ENCODE measurements at regions not wholly inside any gene's neighbourhood (a gene's known extent, or its start where the extent isn't known, plus 50 kb on each side); places are given as distances from the start of the nearest gene placed in this dataset.
"Not testable (repeated sequence)": the region's sequence is repeated elsewhere in the genome, so short reads cannot be mapped to it uniquely, and the experiment has no call there.

DNA sequence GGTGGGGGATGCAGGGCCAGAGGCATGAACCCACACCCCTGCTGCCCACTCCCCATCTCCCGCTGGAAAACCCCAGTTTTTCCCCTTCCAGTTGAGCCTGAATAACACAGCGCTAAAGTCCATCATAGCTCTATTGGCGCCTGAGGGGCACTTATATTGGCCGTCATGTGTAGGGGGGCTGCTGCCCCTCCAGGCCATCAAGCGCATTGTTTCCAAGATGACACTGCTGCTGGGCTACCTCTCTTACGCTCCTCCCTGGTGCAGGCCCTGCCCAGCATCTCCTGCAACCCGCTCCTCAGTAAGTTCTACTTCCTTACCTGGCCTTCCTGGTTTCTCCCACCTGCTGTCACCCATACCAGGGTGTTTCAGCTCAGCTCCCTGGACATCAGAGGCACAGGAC is 205.0 kb upstream of the RPL34 start:
- ATAC-seq = no peak
- H3K27me3 Mint-ChIP-seq = peaks cover 9% of the 10 kb centered on the region
- H3K4me3 Mint-ChIP-seq = no peak overlapping the region
- H3K9me3 Mint-ChIP-seq = peaks cover 4% of the 10 kb centered on the region
- H3K36me3 Mint-ChIP-seq = no peaks in the 10 kb centered on the region
- H3K4me1 Mint-ChIP-seq = no peaks in the 10 kb centered on the region
- no peak overlapping the region for H3K27ac Mint-ChIP-seq

DNA sequence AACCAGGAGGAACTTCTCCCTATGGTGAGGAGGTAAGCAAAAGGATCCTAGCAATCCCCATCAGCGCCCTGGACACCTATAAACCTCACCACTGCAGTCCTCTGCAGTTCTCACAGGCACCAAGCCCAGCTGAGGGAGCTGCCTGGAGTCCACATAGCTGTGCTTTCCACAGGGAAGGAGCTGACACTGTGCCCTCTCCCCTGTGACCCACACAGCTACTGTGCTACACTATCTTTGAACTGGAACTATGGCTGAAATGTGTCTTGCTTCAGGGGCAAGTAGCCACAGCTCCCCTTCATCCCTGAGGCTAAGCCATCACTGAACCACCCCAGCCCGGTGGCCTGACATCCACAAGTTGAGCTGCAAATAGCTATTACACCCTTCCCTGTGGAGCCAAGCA is 208.5 kb upstream of the RPL34 start:
- no peaks in the 10 kb centered on the region for H3K36me3 Mint-ChIP-seq
- no peak for ATAC-seq
- no peaks in the 10 kb centered on the region for H3K27me3 Mint-ChIP-seq
- no peaks in the 10 kb centered on the region for H3K4me1 Mint-ChIP-seq
- H3K9me3 Mint-ChIP-seq = peaks cover 2% of the 10 kb centered on the region
- H3K4me3 Mint-ChIP-seq = no peak overlapping the region
- H3K27ac Mint-ChIP-seq = no peak overlapping the region

DNA sequence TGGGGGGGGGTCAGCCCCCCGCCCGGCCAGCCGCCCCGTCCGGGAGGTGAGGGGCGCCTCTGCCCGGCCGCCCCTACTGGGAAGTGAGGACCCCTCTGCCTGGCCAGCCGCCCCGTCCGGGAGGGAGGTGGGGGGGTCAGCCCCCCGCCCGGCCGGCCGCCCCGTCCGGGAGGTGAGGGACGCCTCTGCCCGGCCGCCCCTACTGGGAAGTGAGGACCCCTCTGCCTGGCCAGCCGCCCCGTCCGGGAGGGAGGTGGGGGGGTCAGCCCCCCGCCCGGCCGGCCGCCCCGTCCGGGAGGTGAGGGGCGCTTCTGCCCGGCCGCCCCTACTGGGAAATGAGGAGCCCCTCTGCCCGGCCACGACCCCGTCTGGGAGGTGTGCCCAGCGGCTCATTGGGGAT is 210.7 kb upstream of the RPL34 start:
- H3K27ac Mint-ChIP-seq, H3K4me1 Mint-ChIP-seq, H3K4me3 Mint-ChIP-seq, H3K27me3 Mint-ChIP-seq, ATAC-seq, H3K9me3 Mint-ChIP-seq, H3K36me3 Mint-ChIP-seq: not testable (repeated sequence)

DNA sequence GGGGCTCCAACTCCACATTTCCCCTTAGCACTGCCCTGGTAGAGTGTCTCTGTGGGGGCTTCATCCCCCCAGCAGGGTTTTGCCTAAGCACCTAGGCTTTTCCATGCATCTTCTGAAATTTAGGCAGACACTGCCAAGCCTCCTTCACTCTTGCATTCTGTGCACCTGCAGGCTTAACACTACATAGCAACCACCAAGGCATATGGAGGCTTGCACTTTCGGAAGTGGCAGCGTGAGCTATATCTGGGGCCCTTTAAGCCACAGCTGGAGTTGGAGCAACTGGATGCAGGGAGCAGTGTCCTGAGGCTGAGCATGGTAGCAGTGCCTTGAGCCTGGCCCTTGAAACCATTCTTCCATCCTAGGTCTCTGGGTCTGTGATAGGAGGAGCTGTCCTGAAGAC is 214.8 kb upstream of the RPL34 start:
- H3K4me3 Mint-ChIP-seq = no peak overlapping the region
- H3K4me1 Mint-ChIP-seq = no peaks in the 10 kb centered on the region
- H3K27me3 Mint-ChIP-seq = no peaks in the 10 kb centered on the region
- no peak for ATAC-seq
- H3K36me3 Mint-ChIP-seq = no peaks in the 10 kb centered on the region
- H3K27ac Mint-ChIP-seq = no peak overlapping the region
- H3K9me3 Mint-ChIP-seq = peaks cover 9% of the 10 kb centered on the region

DNA sequence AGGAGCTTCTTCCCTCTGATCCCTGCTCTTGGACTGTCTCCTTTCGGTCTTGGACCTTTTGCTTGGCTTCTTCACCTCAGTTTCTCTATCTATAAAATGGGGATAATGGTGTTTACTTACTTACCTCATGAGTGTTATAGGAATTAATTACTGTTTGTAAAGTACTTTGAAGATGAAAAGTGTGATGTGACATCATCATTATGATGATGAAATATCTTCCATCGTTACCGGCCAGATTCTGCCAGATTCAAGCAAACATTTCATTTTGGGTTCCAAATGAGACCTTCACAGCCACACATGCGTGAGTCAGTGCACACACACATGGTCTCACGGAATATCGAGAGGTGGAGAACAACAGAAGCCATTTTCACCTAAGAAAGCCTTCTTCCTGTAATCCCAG is 220.1 kb upstream of the RPL34 start:
- Mint-ChIP-seq H3K27ac (no peak overlapping the region), H3K4me1 (no peaks in the 10 kb centered on the region), H3K4me3 (no peak overlapping the region), H3K9me3 (peaks cover 3% of the 10 kb centered on the region), H3K36me3 (no peaks in the 10 kb centered on the region), H3K27me3 (peaks cover under 1% of the 10 kb centered on the region)
- no peak for ATAC-seq

GRCh38 chr4:108399610-108400265 is 220.6 kb upstream of the RPL34 start:
- Mint-ChIP-seq H3K27me3 (peaks cover 6% of the 10 kb centered on the region), H3K27ac (no peak overlapping the region), H3K36me3 (no peaks in the 10 kb centered on the region), H3K4me3 (no peak overlapping the region), H3K4me1 (no peaks in the 10 kb centered on the region), H3K9me3 (peaks cover 3% of the 10 kb centered on the region)
- no peak for ATAC-seq

DNA sequence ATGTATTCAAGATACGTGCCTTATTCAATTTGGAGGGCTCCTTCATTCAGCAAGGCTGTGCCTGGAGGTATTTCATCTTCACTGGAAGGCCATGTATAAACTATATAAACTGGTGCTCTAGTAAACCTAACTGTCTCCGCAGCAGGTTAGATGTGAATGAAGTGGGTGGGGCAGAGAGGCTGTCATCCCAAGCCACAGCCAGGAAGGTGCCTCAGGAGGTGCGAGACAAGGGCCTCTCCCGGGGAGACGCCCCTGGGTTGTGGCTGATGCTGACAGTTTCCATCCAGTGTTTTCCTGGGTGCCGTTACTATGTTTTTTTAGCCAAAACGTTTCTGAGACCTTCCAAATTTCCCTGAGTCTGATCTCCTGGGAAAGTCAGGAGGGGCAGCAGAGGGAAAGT is 221.5 kb upstream of the RPL34 start:
- H3K4me3 Mint-ChIP-seq = no peak overlapping the region
- H3K4me1 Mint-ChIP-seq = no peaks in the 10 kb centered on the region
- H3K27ac Mint-ChIP-seq = no peak overlapping the region
- H3K36me3 Mint-ChIP-seq = no peaks in the 10 kb centered on the region
- H3K9me3 Mint-ChIP-seq = no peaks in the 10 kb centered on the region
- no peak for ATAC-seq
- H3K27me3 Mint-ChIP-seq = peaks cover 8% of the 10 kb centered on the region

- peaks cover 8% of the 10 kb centered on the region for H3K27me3 Mint-ChIP-seq
- no peaks in the 10 kb centered on the region for H3K9me3 Mint-ChIP-seq
- no peak overlapping the region for H3K4me3 Mint-ChIP-seq
- no peaks in the 10 kb centered on the region for H3K36me3 Mint-ChIP-seq
- H3K27ac Mint-ChIP-seq = no peak overlapping the region
- no peaks in the 10 kb centered on the region for H3K4me1 Mint-ChIP-seq
- ATAC-seq = no peak
Observed at GRCh38 chr4:108398316-108398715, 222.1 kb upstream of the RPL34 start.

- no peak for ATAC-seq
- H3K27ac Mint-ChIP-seq = no peak overlapping the region
Observed at GRCh38 chr4:108397850-108398249, 222.5 kb upstream of the RPL34 start.

DNA sequence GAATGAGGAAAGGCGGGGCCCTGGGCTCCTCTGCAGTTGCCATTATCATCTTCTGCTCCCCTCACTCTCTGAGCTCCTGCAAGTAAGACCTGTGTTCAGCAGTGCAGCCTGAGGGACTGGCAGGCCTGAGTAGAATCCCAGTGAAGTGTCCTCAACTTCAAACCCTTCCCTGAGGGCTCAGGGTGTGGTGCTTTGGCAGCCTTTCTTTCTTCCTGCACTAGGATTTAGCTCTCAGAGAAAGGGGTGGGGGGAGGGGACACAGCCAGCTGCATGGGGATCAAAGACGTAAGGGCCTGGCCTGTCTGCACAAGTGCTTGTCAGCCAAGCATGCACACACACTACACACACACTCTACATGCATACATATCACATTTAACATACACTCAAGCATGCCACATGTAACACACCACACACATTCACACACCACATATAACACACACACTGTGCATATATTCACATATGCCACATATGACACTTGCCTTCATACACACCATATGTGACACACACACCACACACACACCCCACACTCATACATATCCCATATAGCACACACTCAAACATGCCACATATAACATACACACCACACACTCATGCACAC is 223.4 kb upstream of the RPL34 start:
- Mint-ChIP-seq H3K27me3 (peaks cover 8% of the 10 kb centered on the region), H3K27ac (no peak overlapping the region), H3K36me3 (no peaks in the 10 kb centered on the region), H3K4me3 (no peak overlapping the region), H3K4me1 (no peaks in the 10 kb centered on the region), H3K9me3 (no peaks in the 10 kb centered on the region)
- ATAC-seq = no peak

More at GRCh38 chr4:108397850-108398249, 222.5 kb upstream of the RPL34 start:
- no peaks in the 10 kb centered on the region for H3K4me1 Mint-ChIP-seq
- H3K4me3 Mint-ChIP-seq = no peak overlapping the region
- H3K27me3 Mint-ChIP-seq = peaks cover 8% of the 10 kb centered on the region
- no peaks in the 10 kb centered on the region for H3K9me3 Mint-ChIP-seq
- no peaks in the 10 kb centered on the region for H3K36me3 Mint-ChIP-seq

DNA sequence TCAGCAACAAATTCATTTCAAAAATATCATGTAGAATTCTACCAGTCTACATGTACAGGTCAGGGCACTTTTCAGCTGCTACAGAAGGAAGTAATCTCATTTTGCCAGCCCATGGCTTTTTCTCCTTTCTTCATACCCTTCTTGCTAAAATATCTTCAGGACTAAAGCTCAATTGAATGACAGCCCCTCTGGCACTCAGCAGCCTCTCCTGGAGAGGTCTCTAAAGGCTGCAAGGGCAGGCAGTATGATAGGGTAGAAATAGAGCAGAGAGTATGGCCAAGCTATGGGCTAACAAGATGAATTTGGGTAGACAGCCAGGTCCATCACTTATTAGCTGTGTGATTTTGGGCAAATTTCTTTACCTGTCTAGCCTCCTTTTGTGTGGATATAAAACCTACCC is 224.6 kb upstream of the RPL34 start:
- ATAC-seq = no peak
- no peak overlapping the region for H3K4me3 Mint-ChIP-seq
- no peaks in the 10 kb centered on the region for H3K4me1 Mint-ChIP-seq
- H3K36me3 Mint-ChIP-seq = no peaks in the 10 kb centered on the region
- peaks cover 8% of the 10 kb centered on the region for H3K27me3 Mint-ChIP-seq
- no peak overlapping the region for H3K27ac Mint-ChIP-seq
- no peaks in the 10 kb centered on the region for H3K9me3 Mint-ChIP-seq

GRCh38 chr4:108393890-108394472 is 225.2 kb upstream of the LEF1 start:
- H3K36me3 Mint-ChIP-seq = no peaks in the 10 kb centered on the region
- ATAC-seq = no peak
- H3K4me1 Mint-ChIP-seq = no peaks in the 10 kb centered on the region
- H3K27ac Mint-ChIP-seq = no peak overlapping the region
- peaks cover 8% of the 10 kb centered on the region for H3K27me3 Mint-ChIP-seq
- H3K9me3 Mint-ChIP-seq = no peaks in the 10 kb centered on the region
- H3K4me3 Mint-ChIP-seq = no peak overlapping the region

- ATAC-seq = no peak
- Mint-ChIP-seq H3K4me1 (no peaks in the 10 kb centered on the region), H3K27ac (no peak overlapping the region), H3K27me3 (peaks cover 8% of the 10 kb centered on the region), H3K36me3 (no peaks in the 10 kb centered on the region), H3K4me3 (no peak overlapping the region), H3K9me3 (no peaks in the 10 kb centered on the region)
Observed at GRCh38 chr4:108391701-108392455, 223.1 kb upstream of the LEF1 start.

DNA sequence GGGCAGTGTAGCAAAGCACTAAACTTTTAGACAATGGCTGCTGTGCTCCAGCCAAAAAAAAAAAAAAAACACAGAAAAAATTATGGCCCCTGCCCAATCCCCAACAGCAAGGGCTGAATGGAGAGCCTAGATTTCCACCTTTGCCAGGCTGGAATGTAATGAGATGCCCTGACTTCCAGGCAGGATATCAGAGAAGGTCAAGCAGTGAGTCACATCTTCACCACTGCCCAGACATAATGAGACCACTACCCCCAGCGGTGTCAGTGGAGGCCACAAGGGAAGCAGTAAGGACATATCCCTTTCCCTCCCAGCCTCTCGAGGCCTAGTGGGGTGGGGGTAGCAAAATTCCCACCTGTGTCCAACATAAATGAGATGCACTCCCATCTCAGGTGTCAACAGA is 216.3 kb upstream of the LEF1 start:
- no peak for ATAC-seq
- no peak overlapping the region for H3K27ac Mint-ChIP-seq
- no peaks in the 10 kb centered on the region for H3K4me1 Mint-ChIP-seq
- peaks cover 37% of the 10 kb centered on the region for H3K27me3 Mint-ChIP-seq
- H3K9me3 Mint-ChIP-seq = no peaks in the 10 kb centered on the region
- H3K36me3 Mint-ChIP-seq = no peaks in the 10 kb centered on the region
- no peak overlapping the region for H3K4me3 Mint-ChIP-seq

DNA sequence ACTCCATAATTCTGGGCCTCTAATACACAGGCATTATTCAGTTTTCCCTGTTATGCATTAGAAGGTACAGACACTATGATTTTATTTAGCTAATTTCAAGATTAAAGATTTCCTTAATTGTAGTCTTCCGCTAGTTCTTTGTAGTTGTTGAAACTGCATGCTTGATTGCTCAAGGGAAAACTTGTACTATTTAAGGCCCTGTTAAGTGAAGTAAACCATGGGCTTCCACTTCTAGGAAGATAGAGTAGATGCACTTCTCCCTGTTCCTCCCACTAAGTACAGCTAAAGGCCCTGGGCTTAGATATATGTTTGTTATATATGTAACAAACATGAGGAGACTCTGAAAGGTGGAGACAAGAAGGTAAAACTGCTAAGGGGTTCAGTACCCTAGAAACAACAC is 215.8 kb upstream of the LEF1 start:
- H3K9me3 Mint-ChIP-seq = no peaks in the 10 kb centered on the region
- no peak overlapping the region for H3K27ac Mint-ChIP-seq
- no peaks in the 10 kb centered on the region for H3K4me1 Mint-ChIP-seq
- no peak overlapping the region for H3K4me3 Mint-ChIP-seq
- no peak for ATAC-seq
- peaks cover 37% of the 10 kb centered on the region for H3K27me3 Mint-ChIP-seq
- no peaks in the 10 kb centered on the region for H3K36me3 Mint-ChIP-seq

- Mint-ChIP-seq H3K36me3 (no peaks in the 10 kb centered on the region), H3K4me1 (no peaks in the 10 kb centered on the region), H3K27ac (no peak overlapping the region), H3K27me3 (peaks cover 37% of the 10 kb centered on the region), H3K9me3 (no peaks in the 10 kb centered on the region), H3K4me3 (no peak overlapping the region)
- no peak for ATAC-seq
Observed at GRCh38 chr4:108383157-108383556, 214.4 kb upstream of the LEF1 start.

Data from stimulated activated memory B cell treated with anti-CD40 and anti-IgM and Interleukin-4, amounts not matched to agents 10 μg/mL and 1 μg/mL and 100 μg/mL, for 72 hours (primary cell).